HEK293T (cell line): ENCODE measurements at regions not wholly inside any gene's neighbourhood (a gene's known extent, or its start where the extent isn't known, plus 50 kb on each side); places are given as distances from the start of the nearest gene placed in this dataset.

ENCODE experiments used
- CTCF ChIA-PET: fragments of 350-600 bp; formaldehyde crosslinking; extraction: SDS; loops from one replicate; lab custom pipeline; 2021; ENCODE audit warnings: antibody characterized with exemption, inconsistent platforms; lab: Yijun Ruan, JAX
- POLR2A ChIA-PET: fragments of 350-600 bp; formaldehyde crosslinking; extraction: SDS; loops from one replicate; lab custom pipeline; 2020; ENCODE audit warnings: antibody characterized with exemption, inconsistent platforms; lab: Yijun Ruan, JAX
- DNase-seq: peaks from one replicate; pipeline ENCODE4 v3.0.0; 2012; ENCODE audit warnings: mixed read lengths; ENCODE audit errors: extremely low spot score
- ARNT ChIP-seq: fragments of 450-650 bp; IDR thresholded peaks from 2 replicates; pipeline ENCODE4 v1.6.1; 2017; ENCODE audit warnings: mild to moderate bottlenecking
- BHLHE40 ChIP-seq: fragments of 450-650 bp; IDR thresholded peaks from 2 replicates; pipeline ENCODE4 v1.6.1; 2016; ENCODE audit warnings: mild to moderate bottlenecking, moderate library complexity, borderline replicate concordance
- CTBP1 ChIP-seq: fragments of 450-650 bp; IDR thresholded peaks from 2 replicates; pipeline ENCODE4 v1.6.1; 2016; ENCODE audit warnings: borderline replicate concordance
- ELF4 ChIP-seq: fragments of 450-650 bp; IDR thresholded peaks from 2 replicates; pipeline ENCODE4 v1.6.1; 2017; ENCODE audit warnings: antibody characterized with exemption
- FOXA1 ChIP-seq: fragments of 450-650 bp; IDR thresholded peaks from 2 replicates; pipeline ENCODE4 v1.6.1; 2016; ENCODE audit warnings: mild to moderate bottlenecking
- FOXK2 ChIP-seq: fragments of 450-650 bp; IDR thresholded peaks from 2 replicates; pipeline ENCODE4 v1.6.1; 2016; ENCODE audit warnings: mild to moderate bottlenecking
- FOXM1 ChIP-seq: fragments of 450-650 bp; IDR thresholded peaks from 2 replicates; pipeline ENCODE4 v1.6.1; 2017; ENCODE audit warnings: mild to moderate bottlenecking, borderline replicate concordance
- HDGF ChIP-seq: fragments of 450-650 bp; IDR thresholded peaks from 2 replicates; pipeline ENCODE4 v1.6.1; 2017; ENCODE audit warnings: antibody characterized with exemption, borderline replicate concordance
- L3MBTL2 ChIP-seq: fragments of 450-650 bp; conservative IDR thresholded peaks from 2 replicates; pipeline ENCODE4 v1.6.1; 2016; ENCODE audit warnings: mild to moderate bottlenecking
- LEF1 ChIP-seq: fragments of 450-650 bp; IDR thresholded peaks from 2 replicates; pipeline ENCODE4 v1.6.1; 2017; ENCODE audit warnings: mild to moderate bottlenecking, borderline replicate concordance
- NFRKB ChIP-seq: fragments of 450-650 bp; IDR thresholded peaks from 2 replicates; pipeline ENCODE4 v1.6.1; 2016; ENCODE audit warnings: mild to moderate bottlenecking, moderate library complexity
- SP1 ChIP-seq: fragments of 450-650 bp; IDR thresholded peaks from 2 replicates; pipeline ENCODE4 v1.6.1; 2017
- SUZ12 ChIP-seq: fragments of 450-650 bp; IDR thresholded peaks from 2 replicates; pipeline ENCODE4 v1.6.1; 2016; ENCODE audit warnings: mild to moderate bottlenecking
- TARDBP ChIP-seq: fragments of 450-650 bp; IDR thresholded peaks from 2 replicates; pipeline ENCODE4 v1.6.1; 2016
- ZNF384 ChIP-seq: fragments of 450-650 bp; IDR thresholded peaks from 2 replicates; pipeline ENCODE4 v1.6.1; 2016
- TF ChIP-seq, protein P1 (sequence below): fragments of 450-650 bp; IDR thresholded peaks from 2 replicates; pipeline ENCODE4 v1.6.1; 2016

DNA sequence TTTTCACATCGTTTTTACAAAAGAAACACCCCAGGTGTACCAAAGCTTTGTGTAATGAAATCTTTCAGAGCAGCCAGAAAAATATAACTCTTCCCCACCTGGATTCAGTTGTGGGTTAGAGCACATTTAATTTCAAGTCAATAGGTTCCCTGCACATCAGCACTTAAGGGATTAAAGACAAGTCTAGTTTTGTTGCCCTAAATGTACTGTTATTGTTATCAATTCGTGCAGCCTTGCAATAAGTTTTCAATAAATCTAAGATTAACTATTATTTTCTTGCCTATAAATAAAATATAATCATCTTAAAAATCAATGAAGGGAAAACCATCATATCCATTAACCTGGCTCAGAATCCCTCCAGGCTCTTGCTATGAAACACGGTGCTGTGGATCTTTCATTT is 172.5 kb upstream of the CDIN1 start:
- ChIA-PET CTCF (no interaction called here), POLR2A (no interaction called here)
- DNase-seq = no peak
- no peak for TF ChIP-seq FOXM1
- TF ChIP-seq TARDBP = no peak
- no peak for TF ChIP-seq ELF4
- no peak for TF ChIP-seq SP1
- TF ChIP-seq FOXA1 = no peak

DNA sequence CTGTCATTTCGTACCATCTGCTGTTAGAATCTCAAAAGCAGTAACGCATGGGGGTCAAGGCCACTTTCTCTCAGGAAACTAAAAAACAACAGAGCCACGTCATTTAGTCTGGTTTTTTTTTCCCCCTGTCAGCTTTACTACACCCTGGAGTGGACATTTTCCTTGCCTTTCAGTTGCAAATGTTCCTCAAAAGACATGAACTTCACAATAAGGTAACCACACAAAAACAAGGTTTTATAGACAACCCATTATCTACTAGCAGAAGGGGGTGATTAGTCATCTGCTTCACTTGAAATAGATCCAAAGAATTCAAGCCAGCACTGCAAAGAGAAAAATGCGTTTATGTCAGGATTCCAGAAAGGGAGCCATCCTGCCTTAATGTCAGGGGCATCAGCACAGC is 171.8 kb upstream of the CDIN1 start:
- TF ChIP-seq CTBP1 (no peak), ZNF384 (no peak), SP1 (no peak), NFRKB (no peak), HDGF (no peak), TARDBP (no peak), FOXK2 (no peak), ELF4 (no peak), FOXM1 (no peak), LEF1 (no peak), L3MBTL2 (no peak), FOXA1 (no peak), BHLHE40 (no peak), SUZ12 (no peak)
- TF ChIP-seq, protein P1, sequence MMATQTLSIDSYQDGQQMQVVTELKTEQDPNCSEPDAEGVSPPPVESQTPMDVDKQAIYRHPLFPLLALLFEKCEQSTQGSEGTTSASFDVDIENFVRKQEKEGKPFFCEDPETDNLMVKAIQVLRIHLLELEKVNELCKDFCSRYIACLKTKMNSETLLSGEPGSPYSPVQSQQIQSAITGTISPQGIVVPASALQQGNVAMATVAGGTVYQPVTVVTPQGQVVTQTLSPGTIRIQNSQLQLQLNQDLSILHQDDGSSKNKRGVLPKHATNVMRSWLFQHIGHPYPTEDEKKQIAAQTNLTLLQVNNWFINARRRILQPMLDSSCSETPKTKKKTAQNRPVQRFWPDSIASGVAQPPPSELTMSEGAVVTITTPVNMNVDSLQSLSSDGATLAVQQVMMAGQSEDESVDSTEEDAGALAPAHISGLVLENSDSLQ = no peak
- POLR2A ChIA-PET = no interaction called here
- no peak for DNase-seq
- CTCF ChIA-PET = no interaction called here

DNA sequence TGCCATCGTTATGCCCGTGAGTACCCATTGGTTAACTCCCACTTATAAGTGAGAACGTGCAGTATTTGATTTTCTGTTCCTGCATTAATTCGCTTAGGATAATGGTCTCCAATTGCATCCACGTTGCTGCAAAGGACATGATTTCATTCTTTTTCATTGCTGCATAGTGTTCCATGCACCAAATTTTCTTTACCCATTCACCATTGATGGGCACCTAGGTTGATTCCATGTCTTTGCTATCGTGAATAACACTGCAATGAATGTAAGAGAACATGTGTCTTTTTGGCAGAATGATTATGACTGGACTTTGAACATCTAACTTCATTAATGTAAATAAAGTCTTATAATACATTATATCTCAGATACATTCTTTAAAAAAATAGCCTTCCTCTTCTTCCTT is 169.6 kb upstream of the CDIN1 start:
- ChIA-PET POLR2A (no interaction called here), CTCF (interaction anchor here (0.6 to 0.7 kb wide), 3 partner anchors 255 to 1586 kb away, joined by 3 to 4 read pairs (median 3); no protein-coding TSS in a partner anchor)
- DNase-seq = no peak
- no peak for TF ChIP-seq ELF4

DNA sequence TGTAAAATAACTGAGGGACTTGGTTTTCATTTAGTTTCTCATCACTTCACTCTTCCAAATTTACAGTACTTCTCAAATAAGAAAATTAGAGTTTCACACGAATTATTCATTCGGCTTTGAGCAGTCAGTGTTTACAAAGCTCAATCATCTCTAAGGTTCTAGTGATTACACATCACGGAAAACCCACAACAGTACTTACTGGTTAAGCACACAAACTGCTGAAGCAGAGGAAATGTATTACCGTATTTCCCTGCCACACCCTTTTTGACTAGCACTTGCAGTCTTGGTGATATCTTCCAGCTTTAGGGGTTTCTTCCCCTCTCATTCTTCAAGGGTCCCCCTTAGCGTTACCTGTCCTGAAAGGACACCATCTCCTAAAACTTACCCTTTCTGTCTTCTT is 164.8 kb upstream of the CDIN1 start:
- CTCF ChIA-PET = no interaction called here
- TF ChIP-seq FOXK2 (no peak), FOXA1 (no peak), TARDBP (no peak), FOXM1 (no peak), ARNT (no peak), BHLHE40 (no peak), ZNF384 (no peak), LEF1 (no peak), L3MBTL2 (no peak), CTBP1 (no peak), HDGF (no peak), NFRKB (no peak), SUZ12 (no peak), ELF4 (no peak)
- TF ChIP-seq, protein P1 = no peak
- DNase-seq = no peak

DNA sequence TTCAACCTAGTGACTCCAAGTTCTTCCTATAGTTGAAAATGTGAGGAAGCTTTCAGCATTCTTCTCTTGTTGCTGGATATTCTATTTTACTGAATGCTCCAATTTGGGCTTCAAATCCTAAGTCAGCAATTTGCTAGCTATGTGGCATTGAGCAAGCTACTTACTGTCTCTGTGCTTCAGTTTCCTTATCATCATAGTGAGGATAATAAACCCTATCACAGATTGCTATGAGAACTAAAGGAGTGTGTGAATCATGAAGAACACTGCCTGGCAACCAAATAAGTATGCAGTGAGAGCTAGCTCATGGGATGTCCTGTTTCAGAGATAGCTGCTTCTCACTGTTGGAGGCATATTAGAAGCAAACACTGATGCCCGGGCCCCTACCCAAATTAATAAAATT is 163.8 kb upstream of the CDIN1 start:
- POLR2A ChIA-PET = no interaction called here
- CTCF ChIA-PET = no interaction called here
- no peak for DNase-seq
- no peak for TF ChIP-seq FOXK2
- no peak for TF ChIP-seq ZNF384
- TF ChIP-seq LEF1 = no peak
- TF ChIP-seq FOXA1 = no peak
- TF ChIP-seq ARNT = no peak
- TF ChIP-seq ELF4 = no peak
- no peak for TF ChIP-seq SP1
- no peak for TF ChIP-seq FOXM1
- TF ChIP-seq L3MBTL2 = no peak

More for the DNA sequence above, 164.8 kb upstream of the CDIN1 start:
- POLR2A ChIA-PET = no interaction called here

DNA sequence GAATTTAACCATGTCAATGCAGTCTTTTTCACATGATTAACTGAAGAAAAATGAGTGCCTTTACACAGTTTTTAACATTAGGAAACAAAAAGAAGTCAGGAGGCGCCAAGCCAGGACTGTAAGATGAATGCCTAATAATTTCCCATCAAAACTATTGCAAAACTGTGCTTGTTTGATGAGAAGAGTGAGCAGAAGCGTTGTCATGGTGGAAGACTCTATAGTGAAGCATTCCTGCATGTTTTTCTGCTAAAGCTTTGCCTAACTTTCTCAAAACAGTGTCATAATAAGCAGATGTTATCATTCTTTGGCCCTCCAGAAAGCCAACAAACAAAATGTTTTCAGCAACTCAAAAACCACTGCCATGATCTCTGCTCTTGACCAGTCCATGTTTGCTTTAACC is 156.8 kb upstream of the CDIN1 start:
- CTCF ChIA-PET = no interaction called here
- POLR2A ChIA-PET = no interaction called here

More for the DNA sequence above, 156.8 kb upstream of the CDIN1 start:
- no peak for DNase-seq
- no peak for TF ChIP-seq FOXM1
- TF ChIP-seq ARNT = no peak
- no peak for TF ChIP-seq LEF1
- no peak for TF ChIP-seq TARDBP
- no peak for TF ChIP-seq SUZ12
- TF ChIP-seq ZNF384 = no peak
- no peak for TF ChIP-seq FOXK2
- no peak for TF ChIP-seq CTBP1
- TF ChIP-seq, protein P1 = no peak
- no peak for TF ChIP-seq ELF4
- no peak for TF ChIP-seq L3MBTL2
- TF ChIP-seq HDGF = no peak
- no peak for TF ChIP-seq SP1
- no peak for TF ChIP-seq NFRKB
- no peak for TF ChIP-seq BHLHE40
